T-helper 2 cell treated with Interferon-gamma antibody and Interleukin-4, amounts not matched to agents 5 μg/mL and 100 μg/mL, for 36 hours (primary cell): ENCODE measurements at regions not wholly inside any gene's neighbourhood (a gene's known extent, or its start where the extent isn't known, plus 50 kb on each side); places are given as distances from the start of the nearest gene placed in this dataset.

ENCODE experiments used
- DNase-seq: peaks from one replicate; pipeline ENCODE4 v3.0.0; 2021; ENCODE audit warnings: low spot score
- H3K27ac Mint-ChIP-seq: one replicate; pipeline ENCODE4 v1.8.0; 2021; ENCODE audit warnings: mild to moderate bottlenecking, mixed read lengths
- H3K27me3 Mint-ChIP-seq: one replicate; pipeline ENCODE4 v1.8.0; 2021; ENCODE audit warnings: low read depth, mixed read lengths
- H3K36me3 Mint-ChIP-seq: one replicate; pipeline ENCODE4 v1.8.0; 2021; ENCODE audit warnings: low read depth, mixed read lengths
- H3K4me1 Mint-ChIP-seq: one replicate; pipeline ENCODE4 v1.8.0; 2021; ENCODE audit warnings: low read depth, mixed read lengths
- H3K4me3 Mint-ChIP-seq: one replicate; pipeline ENCODE4 v1.8.0; 2022; ENCODE audit warnings: mild to moderate bottlenecking, moderate library complexity, mixed read lengths
- H3K9me3 Mint-ChIP-seq: one replicate; pipeline ENCODE4 v1.8.0; 2021; ENCODE audit warnings: mixed read lengths

- H3K36me3 Mint-ChIP-seq: no peaks in the 10 kb centered on the region
- no peaks in the 10 kb centered on the region for H3K4me1 Mint-ChIP-seq
- no peak overlapping the region for H3K4me3 Mint-ChIP-seq
- H3K27ac Mint-ChIP-seq: no peak overlapping the region
- H3K9me3 Mint-ChIP-seq: no peaks in the 10 kb centered on the region
- DNase-seq: no peak
- no peaks in the 10 kb centered on the region for H3K27me3 Mint-ChIP-seq
Observed at GRCh38 chr10:131688304-131688703, 212.5 kb upstream of the PPP2R2D start.

GRCh38 chr10:131689016-131689415 is 211.8 kb upstream of the PPP2R2D start:
- H3K27me3 Mint-ChIP-seq: no peaks in the 10 kb centered on the region
- H3K27ac Mint-ChIP-seq: no peak overlapping the region
- DNase-seq: no peak
- H3K4me1 Mint-ChIP-seq: no peaks in the 10 kb centered on the region
- H3K9me3 Mint-ChIP-seq: no peaks in the 10 kb centered on the region
- no peaks in the 10 kb centered on the region for H3K36me3 Mint-ChIP-seq
- H3K4me3 Mint-ChIP-seq: no peak overlapping the region

GRCh38 chr10:131689486-131689885 is 211.3 kb upstream of the PPP2R2D start:
- H3K27me3 Mint-ChIP-seq: no peaks in the 10 kb centered on the region
- no peaks in the 10 kb centered on the region for H3K36me3 Mint-ChIP-seq
- no peak for DNase-seq
- H3K4me3 Mint-ChIP-seq: no peak overlapping the region
- no peaks in the 10 kb centered on the region for H3K4me1 Mint-ChIP-seq
- H3K27ac Mint-ChIP-seq: no peak overlapping the region
- H3K9me3 Mint-ChIP-seq: no peaks in the 10 kb centered on the region

- Mint-ChIP-seq H3K4me1 (no peaks in the 10 kb centered on the region), H3K9me3 (no peaks in the 10 kb centered on the region), H3K27me3 (no peaks in the 10 kb centered on the region), H3K27ac (no peak overlapping the region), H3K4me3 (no peak overlapping the region), H3K36me3 (no peaks in the 10 kb centered on the region)
- no peak for DNase-seq
Observed at GRCh38 chr10:131689954-131690757, 210.7 kb upstream of the PPP2R2D start.

GRCh38 chr10:131690805-131691239 is 210.0 kb upstream of the PPP2R2D start:
- no peak overlapping the region for H3K4me3 Mint-ChIP-seq
- no peaks in the 10 kb centered on the region for H3K4me1 Mint-ChIP-seq
- H3K36me3 Mint-ChIP-seq: no peaks in the 10 kb centered on the region
- H3K27ac Mint-ChIP-seq: no peak overlapping the region
- DNase-seq: no peak
- no peaks in the 10 kb centered on the region for H3K9me3 Mint-ChIP-seq
- no peaks in the 10 kb centered on the region for H3K27me3 Mint-ChIP-seq

- no peaks in the 10 kb centered on the region for H3K36me3 Mint-ChIP-seq
- no peaks in the 10 kb centered on the region for H3K27me3 Mint-ChIP-seq
- H3K4me3 Mint-ChIP-seq: no peak overlapping the region
- H3K4me1 Mint-ChIP-seq: no peaks in the 10 kb centered on the region
- no peaks in the 10 kb centered on the region for H3K9me3 Mint-ChIP-seq
- DNase-seq: no peak
- H3K27ac Mint-ChIP-seq: no peak overlapping the region
Observed at GRCh38 chr10:131691481-131692090, 209.2 kb upstream of the PPP2R2D start.

- Mint-ChIP-seq H3K27me3 (no peaks in the 10 kb centered on the region), H3K27ac (no peak overlapping the region), H3K9me3 (no peaks in the 10 kb centered on the region), H3K4me3 (no peak overlapping the region), H3K4me1 (no peaks in the 10 kb centered on the region), H3K36me3 (no peaks in the 10 kb centered on the region)
- no peak for DNase-seq
Observed at GRCh38 chr10:131692176-131692575, 208.6 kb upstream of the PPP2R2D start.

DNA sequence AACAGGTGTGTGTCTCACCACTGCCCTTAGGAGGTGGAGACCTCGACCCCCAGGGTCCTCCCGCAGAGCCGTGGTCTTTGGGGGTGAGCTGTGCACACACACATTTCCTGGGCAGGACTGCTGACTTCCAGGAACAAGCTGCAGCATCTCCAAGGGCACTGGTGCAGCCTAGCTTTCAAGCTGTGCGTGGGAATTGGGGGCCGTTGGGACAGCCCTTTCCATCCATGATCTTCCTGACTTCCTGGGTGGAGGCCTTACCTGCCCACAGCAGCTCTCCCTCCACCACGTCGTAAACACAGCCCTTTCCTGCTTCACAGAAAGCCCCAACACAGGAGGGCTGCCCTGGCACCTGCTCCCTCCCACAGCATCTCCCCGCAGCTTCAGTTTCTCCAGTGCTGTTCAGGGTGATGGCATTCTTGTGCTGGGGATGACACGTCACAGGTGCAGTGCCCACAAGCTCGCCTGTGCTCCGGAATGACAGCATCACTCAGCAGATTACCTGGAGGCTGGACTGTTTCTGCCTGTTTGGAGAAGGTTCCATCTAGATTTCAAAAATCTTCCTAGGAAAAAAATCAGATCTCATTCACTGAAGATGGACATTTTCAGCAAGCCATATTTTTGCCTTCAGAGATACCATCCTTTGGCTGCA is 208.0 kb upstream of the PPP2R2D start:
- no peak overlapping the region for H3K27ac Mint-ChIP-seq
- H3K9me3 Mint-ChIP-seq: no peaks in the 10 kb centered on the region
- H3K4me3 Mint-ChIP-seq: no peak overlapping the region
- no peaks in the 10 kb centered on the region for H3K4me1 Mint-ChIP-seq
- H3K27me3 Mint-ChIP-seq: no peaks in the 10 kb centered on the region
- DNase-seq: no peak
- H3K36me3 Mint-ChIP-seq: no peaks in the 10 kb centered on the region

- H3K4me3 Mint-ChIP-seq: no peak overlapping the region
- DNase-seq: no peak
- H3K27me3 Mint-ChIP-seq: no peaks in the 10 kb centered on the region
- H3K9me3 Mint-ChIP-seq: no peaks in the 10 kb centered on the region
- H3K4me1 Mint-ChIP-seq: no peaks in the 10 kb centered on the region
- no peak overlapping the region for H3K27ac Mint-ChIP-seq
- H3K36me3 Mint-ChIP-seq: no peaks in the 10 kb centered on the region
Observed at GRCh38 chr10:131693766-131694165, 207.0 kb upstream of the PPP2R2D start.

- H3K4me1 Mint-ChIP-seq: no peaks in the 10 kb centered on the region
- no peaks in the 10 kb centered on the region for H3K9me3 Mint-ChIP-seq
- H3K27ac Mint-ChIP-seq: no peak overlapping the region
- DNase-seq: no peak
- no peak overlapping the region for H3K4me3 Mint-ChIP-seq
- no peaks in the 10 kb centered on the region for H3K36me3 Mint-ChIP-seq
- H3K27me3 Mint-ChIP-seq: no peaks in the 10 kb centered on the region
Observed at GRCh38 chr10:131694168-131694780, 206.5 kb upstream of the PPP2R2D start.

GRCh38 chr10:131694781-131695495 is 205.9 kb upstream of the PPP2R2D start:
- no peaks in the 10 kb centered on the region for H3K27me3 Mint-ChIP-seq
- H3K36me3 Mint-ChIP-seq: no peaks in the 10 kb centered on the region
- H3K9me3 Mint-ChIP-seq: no peaks in the 10 kb centered on the region
- no peak for DNase-seq
- no peak overlapping the region for H3K4me3 Mint-ChIP-seq
- no peak overlapping the region for H3K27ac Mint-ChIP-seq
- no peaks in the 10 kb centered on the region for H3K4me1 Mint-ChIP-seq

- Mint-ChIP-seq H3K4me3 (no peak overlapping the region), H3K4me1 (no peaks in the 10 kb centered on the region), H3K27ac (no peak overlapping the region), H3K9me3 (no peaks in the 10 kb centered on the region), H3K36me3 (no peaks in the 10 kb centered on the region), H3K27me3 (no peaks in the 10 kb centered on the region)
- DNase-seq: no peak
Observed at GRCh38 chr10:131695496-131696165, 205.2 kb upstream of the PPP2R2D start.

- Mint-ChIP-seq H3K36me3 (no peaks in the 10 kb centered on the region), H3K27me3 (no peaks in the 10 kb centered on the region), H3K4me1 (no peaks in the 10 kb centered on the region), H3K9me3 (no peaks in the 10 kb centered on the region), H3K4me3 (no peak overlapping the region), H3K27ac (no peak overlapping the region)
- DNase-seq: no peak
Observed at GRCh38 chr10:131697476-131698128, 203.2 kb upstream of the PPP2R2D start.
